ENCODE measurements at regions not wholly inside any gene's neighbourhood (a gene's known extent, or its start where the extent isn't known, plus 50 kb on each side); places are given as distances from the start of the nearest gene placed in this dataset.

DNA sequence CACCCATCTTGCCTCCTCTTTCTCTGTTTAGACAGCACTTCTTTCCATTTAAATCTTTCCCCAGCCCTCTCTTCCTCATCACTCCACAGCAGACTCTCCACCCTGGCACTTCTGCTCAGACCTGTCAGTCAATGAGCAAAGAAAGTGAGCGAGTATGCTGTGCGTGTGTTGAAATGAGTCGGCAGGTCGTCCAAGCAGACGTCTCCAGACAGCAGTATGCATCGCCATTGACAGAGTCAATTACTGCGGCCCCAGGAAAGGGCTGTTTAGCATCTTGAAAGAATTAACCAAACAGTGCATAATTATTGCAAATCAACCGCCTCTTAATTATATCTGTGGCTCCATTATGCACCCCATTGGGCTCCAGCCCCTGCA, 54.8 kb upstream of the KCNG1 start:
- no peak for TF ChIP-seq POLR2A (IDR thresholded peaks at IDR 0.05)
- TF ChIP-seq, protein P1, sequence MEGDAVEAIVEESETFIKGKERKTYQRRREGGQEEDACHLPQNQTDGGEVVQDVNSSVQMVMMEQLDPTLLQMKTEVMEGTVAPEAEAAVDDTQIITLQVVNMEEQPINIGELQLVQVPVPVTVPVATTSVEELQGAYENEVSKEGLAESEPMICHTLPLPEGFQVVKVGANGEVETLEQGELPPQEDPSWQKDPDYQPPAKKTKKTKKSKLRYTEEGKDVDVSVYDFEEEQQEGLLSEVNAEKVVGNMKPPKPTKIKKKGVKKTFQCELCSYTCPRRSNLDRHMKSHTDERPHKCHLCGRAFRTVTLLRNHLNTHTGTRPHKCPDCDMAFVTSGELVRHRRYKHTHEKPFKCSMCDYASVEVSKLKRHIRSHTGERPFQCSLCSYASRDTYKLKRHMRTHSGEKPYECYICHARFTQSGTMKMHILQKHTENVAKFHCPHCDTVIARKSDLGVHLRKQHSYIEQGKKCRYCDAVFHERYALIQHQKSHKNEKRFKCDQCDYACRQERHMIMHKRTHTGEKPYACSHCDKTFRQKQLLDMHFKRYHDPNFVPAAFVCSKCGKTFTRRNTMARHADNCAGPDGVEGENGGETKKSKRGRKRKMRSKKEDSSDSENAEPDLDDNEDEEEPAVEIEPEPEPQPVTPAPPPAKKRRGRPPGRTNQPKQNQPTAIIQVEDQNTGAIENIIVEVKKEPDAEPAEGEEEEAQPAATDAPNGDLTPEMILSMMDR (IDR thresholded peaks at IDR 0.05): no peak

Measured in adrenal gland (tissue), 5 donors.